PC-9 (cell line): ENCODE measurements at regions not wholly inside any gene's neighbourhood (a gene's known extent, or its start where the extent isn't known, plus 50 kb on each side); places are given as distances from the start of the nearest gene placed in this dataset.

Experiments
- BruUV-seq: library from RNA; stranded (reverse); fragments of 400-500 nt; replicated peaks from 2 replicates; lab custom pipeline; 2021; lab: Mats Ljungman, UMichigan
- CTCF ChIA-PET: fragments of 300-600 bp; sonication (Branson Sonifier 250); formaldehyde crosslinking; loops from one replicate; lab custom pipeline; 2022; ENCODE audit warnings: antibody characterized with exemption; lab: Charles Lee
- POLR2A ChIA-PET: fragments of 300-600 bp; sonication (Branson Sonifier 250); formaldehyde crosslinking; loops from one replicate; lab custom pipeline; 2022; ENCODE audit warnings: antibody characterized with exemption; ENCODE audit not compliant: unreplicated experiment; lab: Charles Lee
- DNase-seq, 2 experiments: peaks; one replicate each; pipeline versions ENCODE4 v3.0.0 to v3.0.0-alpha.2; 2015 to 2022; ENCODE audit warnings: mixed read lengths in 1 of 2
- H2AFZ ChIP-seq: fragments of 200-600 bp; sonication (generic); 2 replicates; pipeline ENCODE4 v1.8.1; 2017; ENCODE audit warnings: antibody characterized with exemption
- H3F3A ChIP-seq: fragments of 200-600 bp; sonication (generic); 2 replicates; pipeline ENCODE4 v1.8.1; 2017; ENCODE audit warnings: antibody characterized with exemption, mild to moderate bottlenecking, low read depth; ENCODE audit not compliant: insufficient read depth
- H3K27ac ChIP-seq: fragments of 200-600 bp; sonication (generic); 2 replicates; pipeline ENCODE4 v1.6.1; 2016; ENCODE audit warnings: mixed run types
- H3K27me3 ChIP-seq: fragments of 200-600 bp; sonication (generic); 2 replicates; pipeline ENCODE4 v1.6.1; 2016; ENCODE audit warnings: low read depth, mixed run types; ENCODE audit not compliant: insufficient read depth
- H3K36me3 ChIP-seq: fragments of 200-600 bp; sonication (generic); 2 replicates; pipeline ENCODE4 v1.6.1; 2016; ENCODE audit warnings: low read depth, mixed run types
- H3K4me1 ChIP-seq: fragments of 200-600 bp; sonication (generic); replicated peaks from 2 replicates; pipeline ENCODE4 v1.6.1; 2016; ENCODE audit warnings: mixed run types; ENCODE audit not compliant: insufficient read depth
- H3K4me2 ChIP-seq: fragments of 200-600 bp; sonication (generic); 2 replicates; pipeline ENCODE4 v1.6.1; 2017; ENCODE audit warnings: mixed run types
- H3K4me3 ChIP-seq: fragments of 200-600 bp; sonication (generic); 2 replicates; pipeline ENCODE4 v1.6.1; 2016; ENCODE audit warnings: mixed run types
- H3K79me2 ChIP-seq: fragments of 200-600 bp; sonication (generic); 2 replicates; pipeline ENCODE4 v1.6.1; 2017; ENCODE audit warnings: low read depth, mixed run types
- H3K9me2 ChIP-seq: fragments of 200-600 bp; sonication (generic); 2 replicates; pipeline ENCODE4 v1.8.1; 2017; ENCODE audit warnings: mild to moderate bottlenecking; ENCODE audit not compliant: insufficient read depth
- H3K9me3 ChIP-seq: fragments of 200-600 bp; sonication (generic); 2 replicates; pipeline ENCODE4 v1.8.1; 2016; ENCODE audit warnings: low read depth; ENCODE audit not compliant: insufficient read depth
- H4K20me1 ChIP-seq: fragments of 200-600 bp; sonication (generic); 2 replicates; pipeline ENCODE4 v1.8.1; 2017; ENCODE audit not compliant: insufficient read depth
- CTCF ChIP-seq: fragments of 200-600 bp; sonication (generic); conservative IDR thresholded peaks from 2 replicates; pipeline ENCODE4 v1.6.1; 2017; ENCODE audit warnings: mixed run types, antibody characterized with exemption, mild to moderate bottlenecking, moderate library complexity
- EZH2 ChIP-seq: fragments of 200-600 bp; sonication (generic); IDR thresholded peaks from 2 replicates; pipeline ENCODE4 v1.8.0; 2017; ENCODE audit warnings: antibody characterized with exemption, low read depth
- intact Hi-C: fragments of 100-400 bp; cut with micrococcal nuclease; formaldehyde crosslinking; loops from one replicate; pipeline ENCODE4 v1.10.0; 2022; ENCODE audit not compliant: unreplicated experiment

GRCh38 chr2:103960129-103960513 is 893.8 kb upstream of the POU3F3 start:
- ChIA-PET POLR2A (no interaction called here), CTCF (no interaction called here)
- Histone ChIP-seq H3K9me2 (no peaks in the 10 kb centered on the region), H3K4me1 (no peaks in the 10 kb centered on the region), H3K4me2 (no peak overlapping the region), H4K20me1 (no peaks in the 10 kb centered on the region), H3F3A (no peaks in the 10 kb centered on the region), H2AFZ (no peak overlapping the region), H3K36me3 (no peaks in the 10 kb centered on the region), H3K79me2 (no peaks in the 10 kb centered on the region), H3K9me3 (no peaks in the 10 kb centered on the region), H3K27me3 (peaks cover 13% of the 10 kb centered on the region; the same call in 1 of the 2 replicates), H3K4me3 (no peak overlapping the region), H3K27ac (no peak overlapping the region)
- no peak for TF ChIP-seq CTCF
- TF ChIP-seq EZH2, result no peak
- no TSS peak for BruUV-seq
- DNase-seq, result no peak
- intact Hi-C loops, result no loop called here

- Histone ChIP-seq H3K27ac (no peak overlapping the region), H2AFZ (no peak overlapping the region), H3K79me2 (no peaks in the 10 kb centered on the region), H3K4me3 (no peak overlapping the region), H3K36me3 (no peaks in the 10 kb centered on the region), H3K9me2 (no peaks in the 10 kb centered on the region), H3K4me1 (no peaks in the 10 kb centered on the region), H3K9me3 (no peaks in the 10 kb centered on the region), H3F3A (no peaks in the 10 kb centered on the region), H4K20me1 (no peaks in the 10 kb centered on the region), H3K27me3 (peaks cover 13% of the 10 kb centered on the region; the same call in 1 of the 2 replicates), H3K4me2 (no peak overlapping the region)
- no TSS peak for BruUV-seq
- TF ChIP-seq EZH2, result no peak
- TF ChIP-seq CTCF, result no peak
- ChIA-PET CTCF (no interaction called here), POLR2A (no interaction called here)
- intact Hi-C loops, result no loop called here
- no peak for DNase-seq
These were observed 893.0 kb upstream of the POU3F3 start for GRCh38 chr2:103960951-103961350.

- intact Hi-C loops, result no loop called here
- H3K36me3 ChIP-seq, result no peaks in the 10 kb centered on the region
- BruUV-seq, result no TSS peak
- H3K27me3 ChIP-seq, result peaks cover 10% of the 10 kb centered on the region; the same call in 1 of the 2 replicates
- CTCF ChIA-PET, result no interaction called here
- DNase-seq, result no peak
- no peaks in the 10 kb centered on the region for H3K79me2 ChIP-seq
- no peak overlapping the region for H2AFZ ChIP-seq
- no peaks in the 10 kb centered on the region for H4K20me1 ChIP-seq
- H3K4me2 ChIP-seq, result no peak overlapping the region
- POLR2A ChIA-PET, result no interaction called here
- no peak for TF ChIP-seq EZH2
- TF ChIP-seq CTCF, result no peak
- H3F3A ChIP-seq, result no peaks in the 10 kb centered on the region
- H3K9me3 ChIP-seq, result no peaks in the 10 kb centered on the region
- no peaks in the 10 kb centered on the region for H3K9me2 ChIP-seq
- no peak overlapping the region for H3K4me3 ChIP-seq
- H3K4me1 ChIP-seq, result no peaks in the 10 kb centered on the region
- H3K27ac ChIP-seq, result no peak overlapping the region
These were observed 892.1 kb upstream of the POU3F3 start for GRCh38 chr2:103961862-103962261.
